K562 (cell line): ENCODE measurements at regions not wholly inside any gene's neighbourhood (a gene's known extent, or its start where the extent isn't known, plus 50 kb on each side); places are given as distances from the start of the nearest gene placed in this dataset.

ENCODE experiments used
- ATAC-seq: fragments of 200-7000 bp; cut with Tn5 transposase; 3 replicates; pipeline ENCODE4 v1.9.1; 2020; ENCODE audit warnings: moderate library complexity
- BruUV-seq: library from RNA; stranded (reverse); fragments of 400-500 nt; replicated peaks from 2 replicates; lab custom pipeline; 2021; lab: Mats Ljungman, UMichigan
- CTCF ChIA-PET: fragments of 300-600 bp; formaldehyde crosslinking; extraction: SDS; loops from one replicate; lab custom pipeline; 2021; ENCODE audit warnings: low intra/inter-chr PET ratio; lab: Yijun Ruan, JAX
- POLR2A ChIA-PET: fragments of 300-600, 350-650 bp; sonication (Branson Sonifier 250); formaldehyde crosslinking; extraction: SDS; loops from one replicate; lab custom pipeline; 2021; ENCODE audit warnings: antibody characterized with exemption, inconsistent platforms; lab: Yijun Ruan, JAX
- DNase-seq, 4 experiments: peaks; one replicate each; pipeline versions ENCODE4 v3.0.0 to v3.0.0-alpha.2; 2011 to 2018; ENCODE audit warnings: low spot score in 3 of 4, mixed read lengths in 3 of 4; ENCODE audit errors: extremely low read depth in 1 of 4
- FAIRE-seq: peaks from 2 replicates; lab custom pipeline; 2011; peaks lifted over from hg19 to GRCh38; lab: Jason Lieb, UNC
- H2AFZ ChIP-seq: 2 replicates; pipeline ENCODE4 v1.6.0; 2011; ENCODE audit warnings: low read depth, low read length, control low read depth, inconsistent platforms
- H3K27ac ChIP-seq: fragments of 200-600 bp; 3 replicates; pipeline ENCODE4 v1.8.0; 2011; ENCODE audit warnings: low read depth, mild to moderate bottlenecking, control low read depth, inconsistent platforms, low read length, moderate library complexity, mixed read lengths; ENCODE audit errors: extremely low read depth
- H3K27me3 ChIP-seq, 2 experiments: fragments of 300-600 bp in 1 of 2; 2 replicates in 1 of 2; 3 replicates in 1 of 2; pipeline versions ENCODE4 v1.6.0 to v1.8.0; 2011; ENCODE audit warnings: inconsistent platforms in 2 of 2, low read length in 2 of 2, mild to moderate bottlenecking in 1 of 2, mixed read lengths in 1 of 2, moderate library complexity in 1 of 2; ENCODE audit not compliant: control insufficient read depth in 2 of 2, insufficient read depth in 2 of 2
- H3K36me3 ChIP-seq: fragments of 300-600 bp; 3 replicates; pipeline ENCODE4 v1.8.0; 2011; ENCODE audit warnings: mild to moderate bottlenecking, low read length, inconsistent platforms; ENCODE audit not compliant: control insufficient read depth, insufficient read depth
- H3K4me1 ChIP-seq, 2 experiments: fragments of 200-600 bp in 1 of 2; replicated peaks in 1 of 2; 2 replicates in 1 of 2; 3 replicates in 1 of 2; pipeline versions ENCODE4 v1.5.1 to v1.8.0; 2011; ENCODE audit warnings: inconsistent platforms in 2 of 2, low read length in 2 of 2, mild to moderate bottlenecking in 1 of 2, mixed read lengths in 1 of 2, moderate library complexity in 1 of 2; ENCODE audit not compliant: control insufficient read depth in 2 of 2, insufficient read depth in 2 of 2
- H3K4me2 ChIP-seq: 2 replicates; pipeline ENCODE4 v1.6.1; 2011; ENCODE audit warnings: low read length, control low read depth, inconsistent platforms, mixed read lengths; ENCODE audit not compliant: insufficient read depth
- H3K4me3 ChIP-seq: fragments of 200-600 bp; sonication (generic), shearing (Covaris generic); 2 replicates; pipeline ENCODE4 v1.5.1; 2016; ENCODE audit warnings: control low read depth, inconsistent platforms
- H3K79me2 ChIP-seq: fragments of 200-600 bp; 3 replicates; pipeline ENCODE4 v1.8.0; 2011; ENCODE audit warnings: low read length, inconsistent platforms; ENCODE audit not compliant: control insufficient read depth, insufficient read depth
- H3K9ac ChIP-seq, 2 experiments: 2 replicates each; pipeline versions ENCODE4 v1.6.0 to v1.6.1; 2011; ENCODE audit warnings: low read depth in 2 of 2, low read length in 2 of 2, control low read depth in 1 of 2, inconsistent platforms in 1 of 2, mild to moderate bottlenecking in 1 of 2, mixed read lengths in 1 of 2; ENCODE audit not compliant: insufficient read depth in 1 of 2
- H3K9me1 ChIP-seq: one replicate; pipeline ENCODE4 v1.6.0; 2011; ENCODE audit warnings: inconsistent platforms, mild to moderate bottlenecking, low read length, moderate library complexity; ENCODE audit not compliant: control insufficient read depth, insufficient read depth
- H3K9me3 ChIP-seq: replicated peaks from 2 replicates; pipeline ENCODE4 v1.5.1; 2011; ENCODE audit warnings: low read depth, low read length, inconsistent platforms; ENCODE audit not compliant: control insufficient read depth, insufficient read depth
- H4K20me1 ChIP-seq: replicated peaks from 2 replicates; pipeline ENCODE4 v1.6.1; 2011; ENCODE audit warnings: low read length, inconsistent platforms, mixed read lengths; ENCODE audit not compliant: control insufficient read depth, insufficient read depth
- CCAR2 ChIP-seq: fragments of 200-400 bp; formaldehyde crosslinking; IDR thresholded peaks from 2 replicates; pipeline ENCODE4 v1.6.1; 2017; ENCODE audit warnings: mild to moderate bottlenecking, low read depth, low read length
- HNRNPLL ChIP-seq: fragments of 200-400 bp; formaldehyde crosslinking; IDR thresholded peaks from 2 replicates; pipeline ENCODE4 v1.6.1; 2017; ENCODE audit warnings: low read length, low read depth, mild to moderate bottlenecking; ENCODE audit not compliant: poor library complexity, severe bottlenecking
- TBL1XR1 ChIP-seq, 2 experiments: IDR thresholded peaks; 2 replicates each; pipeline ENCODE4 v1.6.1; 2012; ENCODE audit warnings: improper control_type of control experiment in 2 of 2, low read length in 2 of 2, mild to moderate bottlenecking in 1 of 2
- ZNF507 ChIP-seq: conservative IDR thresholded peaks from 2 replicates; pipeline ENCODE4 v1.6.1; 2017; ENCODE audit warnings: missing genetic modification characterization, missing compliant biosample characterization
- WGBS: fragments of 100-300 bp; shearing (Covaris generic); methylation state at CpG from one replicate; pipeline ENCODE4 v1.1.6; 2016; ENCODE audit warnings: low coverage, mixed read lengths; ENCODE audit not compliant: insufficient coverage; ENCODE audit errors: missing lambda C conversion rate; 5-methylcytosine and 5-hydroxymethylcytosine counted together
- in situ Hi-C: fragments of 300-500 bp; cut with MboI; formaldehyde crosslinking; loops from 4 replicates; pipeline ENCODE4 v1.15.0; 2018; ENCODE audit warnings: inconsistent platforms, mixed read lengths
- intact Hi-C: fragments of 100-400 bp; cut with micrococcal nuclease; formaldehyde crosslinking; loops from 2 replicates; pipeline ENCODE4 v1.14.2; 2022
- TF ChIP-seq, protein P1 (sequence below): sonication (generic); formaldehyde crosslinking; IDR thresholded peaks from 2 replicates; pipeline ENCODE4 v1.8.0; 2022; ENCODE audit warnings: missing genetic modification reagents, mild to moderate bottlenecking, borderline replicate concordance

- CTCF ChIA-PET: no interaction called here
- 3% methylated on average over 4 of the region's 4 CpGs for WGBS
- H3K9me3 ChIP-seq: no peaks in the 10 kb centered on the region
- H3K4me3 ChIP-seq: no peak overlapping the region
- H3K36me3 ChIP-seq: no peaks in the 10 kb centered on the region
- H3K27me3 ChIP-seq: no peaks in the 10 kb centered on the region
- TF ChIP-seq ZNF507: no peak
- TF ChIP-seq, protein P1, sequence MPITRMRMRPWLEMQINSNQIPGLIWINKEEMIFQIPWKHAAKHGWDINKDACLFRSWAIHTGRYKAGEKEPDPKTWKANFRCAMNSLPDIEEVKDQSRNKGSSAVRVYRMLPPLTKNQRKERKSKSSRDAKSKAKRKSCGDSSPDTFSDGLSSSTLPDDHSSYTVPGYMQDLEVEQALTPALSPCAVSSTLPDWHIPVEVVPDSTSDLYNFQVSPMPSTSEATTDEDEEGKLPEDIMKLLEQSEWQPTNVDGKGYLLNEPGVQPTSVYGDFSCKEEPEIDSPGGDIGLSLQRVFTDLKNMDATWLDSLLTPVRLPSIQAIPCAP (CRISPR knock-in tag): no peak
- TF ChIP-seq CCAR2: no peak
- TF ChIP-seq HNRNPLL: no peak
- no peak for TF ChIP-seq TBL1XR1 (IDR thresholded peaks at IDR 0.05; ENCODE audit: low read length in 2 of 2)
- TF ChIP-seq, all 486 proteins: peak for 0
- in situ Hi-C loops (loop anchor here (10.0 kb wide), 1 partner anchor 216 kb away; no protein-coding TSS in a partner anchor), intact Hi-C loops (no loop called here)
- H3K27ac ChIP-seq: no peak overlapping the region
- BruUV-seq: no TSS peak
- H2AFZ ChIP-seq: no peak overlapping the region
- no peak overlapping the region for H3K9ac ChIP-seq
- no peaks in the 10 kb centered on the region for H3K4me1 ChIP-seq
- no peak for DNase-seq
- POLR2A ChIA-PET: interaction anchor here (0.9 kb wide), 1 partner anchor 10 kb away, joined by 3 read pairs; no protein-coding TSS in a partner anchor
- H3K9me1 ChIP-seq: no peaks in the 10 kb centered on the region
- H4K20me1 ChIP-seq: no peaks in the 10 kb centered on the region
- FAIRE-seq: no peak
- H3K4me2 ChIP-seq: no peak overlapping the region
- no peak for ATAC-seq
- no peaks in the 10 kb centered on the region for H3K79me2 ChIP-seq
Measured at GRCh38 chr18:39938676-39939608, 2016.1 kb upstream of the PIK3C3 start.
